ENCODE measurements at regions not wholly inside any gene's neighbourhood (a gene's known extent, or its start where the extent isn't known, plus 50 kb on each side); places are given as distances from the start of the nearest gene placed in this dataset.

GRCh38 chr4:24669751-24670150 is 85.4 kb upstream of the DHX15 start:
- Histone ChIP-seq H3K4me3 (ENCODE audit: low read length) (no peak overlapping the region), H3K27me3 (ENCODE audit: insufficient read depth, low read length) (no peaks in the 10 kb centered on the region), H3K4me1 (ENCODE audit: insufficient read depth, low read length) (no peaks in the 10 kb centered on the region), H3K9me3 (ENCODE audit: insufficient read depth, low read depth, low read length) (no peaks in the 10 kb centered on the region), H3K27ac (ENCODE audit: low read length) (no peak overlapping the region), H3K36me3 (ENCODE audit: insufficient read depth, low read depth, low read length) (no peaks in the 10 kb centered on the region), H3K9ac (ENCODE audit: low read depth, low read length) (no peak overlapping the region)

DNA sequence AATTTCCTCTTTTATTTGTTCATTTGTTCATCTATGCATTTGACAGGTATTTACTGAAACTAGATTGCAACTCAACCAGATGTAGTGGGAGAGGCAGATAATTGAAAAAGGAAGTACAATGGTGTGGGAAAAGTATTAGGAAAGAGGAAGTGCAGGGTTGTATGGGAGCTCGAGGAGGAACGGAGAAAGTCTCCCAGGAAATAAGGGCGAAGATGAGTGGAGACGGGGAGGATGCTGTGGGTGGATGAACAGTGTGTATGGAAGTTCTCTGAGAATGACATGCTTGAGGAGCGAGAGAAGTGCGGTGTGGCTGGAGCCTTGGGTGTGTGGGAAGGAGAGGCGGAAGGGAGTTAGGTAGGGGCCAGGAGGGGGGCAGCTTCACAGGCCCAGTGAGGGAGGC is 87.5 kb upstream of the DHX15 start:
- Histone ChIP-seq H3K4me3 (ENCODE audit: low read length) (no peak overlapping the region), H3K9me3 (ENCODE audit: insufficient read depth, low read depth, low read length) (peaks cover 9% of the 10 kb centered on the region; the same call in 1 of the 2 replicates), H3K27me3 (ENCODE audit: insufficient read depth, low read length) (no peaks in the 10 kb centered on the region), H3K4me1 (ENCODE audit: insufficient read depth, low read length) (no peaks in the 10 kb centered on the region), H3K27ac (ENCODE audit: low read length) (no peak overlapping the region), H3K36me3 (ENCODE audit: insufficient read depth, low read depth, low read length) (no peaks in the 10 kb centered on the region), H3K9ac (ENCODE audit: low read depth, low read length) (no peak overlapping the region)

DNA sequence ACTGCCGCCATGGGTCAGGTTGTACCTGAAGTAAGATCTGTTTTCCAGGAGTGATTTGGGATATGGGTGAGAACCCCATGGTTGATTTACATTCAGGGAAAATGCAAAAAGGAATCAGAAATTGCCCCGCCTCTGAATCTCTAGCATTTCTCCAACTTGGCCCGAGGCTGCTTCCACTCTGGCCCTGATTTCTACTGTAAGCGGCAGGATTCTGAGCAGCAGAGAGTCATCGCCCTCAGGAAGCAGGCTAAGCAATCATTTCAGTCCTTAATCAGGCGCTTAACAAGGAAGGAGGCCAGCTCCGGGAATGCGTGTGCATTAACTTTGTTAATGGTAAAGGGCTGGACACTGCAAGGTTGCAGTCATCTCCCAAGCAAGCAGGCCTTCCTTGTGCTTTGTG is 88.5 kb upstream of the DHX15 start:
- no peak overlapping the region for H3K4me3 ChIP-seq (ENCODE audit: low read length)
- no peak overlapping the region for H3K27ac ChIP-seq (ENCODE audit: low read length)
- H3K36me3 ChIP-seq (ENCODE audit: insufficient read depth, low read depth, low read length): no peaks in the 10 kb centered on the region
- H3K9me3 ChIP-seq (ENCODE audit: insufficient read depth, low read depth, low read length): peaks cover 9% of the 10 kb centered on the region; the same call in 1 of the 2 replicates
- H3K4me1 ChIP-seq (ENCODE audit: insufficient read depth, low read length): no peaks in the 10 kb centered on the region
- H3K9ac ChIP-seq (ENCODE audit: low read depth, low read length): no peak overlapping the region
- no peaks in the 10 kb centered on the region for H3K27me3 ChIP-seq (ENCODE audit: insufficient read depth, low read length)

DNA sequence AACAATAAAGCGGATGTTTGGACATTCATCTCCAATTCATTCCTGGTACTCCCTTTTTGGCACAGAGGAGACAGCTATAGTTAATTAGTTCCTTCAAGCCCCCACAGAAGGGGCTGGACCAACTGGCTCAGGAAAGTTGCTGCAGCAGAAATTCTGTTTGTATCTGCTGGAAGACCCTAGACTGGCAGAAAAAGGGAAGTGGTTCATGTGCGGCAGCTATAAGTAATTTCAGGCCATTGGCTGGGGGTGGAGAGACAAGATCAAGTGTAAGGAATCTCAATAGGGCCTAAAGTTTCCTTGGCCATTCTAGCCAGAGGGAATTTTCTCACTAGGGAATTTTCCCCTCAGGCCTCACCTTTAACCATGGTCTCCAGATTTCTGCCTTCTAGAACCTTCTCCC is 89.9 kb upstream of the DHX15 start:
- Histone ChIP-seq H3K4me1 (ENCODE audit: insufficient read depth, low read length) (no peaks in the 10 kb centered on the region), H3K9ac (ENCODE audit: low read depth, low read length) (no peak overlapping the region), H3K36me3 (ENCODE audit: insufficient read depth, low read depth, low read length) (no peaks in the 10 kb centered on the region), H3K27ac (ENCODE audit: low read length) (no peak overlapping the region), H3K4me3 (ENCODE audit: low read length) (no peak overlapping the region), H3K9me3 (ENCODE audit: insufficient read depth, low read depth, low read length) (peaks cover 9% of the 10 kb centered on the region; the same call in 1 of the 2 replicates), H3K27me3 (ENCODE audit: insufficient read depth, low read length) (no peaks in the 10 kb centered on the region)

DNA sequence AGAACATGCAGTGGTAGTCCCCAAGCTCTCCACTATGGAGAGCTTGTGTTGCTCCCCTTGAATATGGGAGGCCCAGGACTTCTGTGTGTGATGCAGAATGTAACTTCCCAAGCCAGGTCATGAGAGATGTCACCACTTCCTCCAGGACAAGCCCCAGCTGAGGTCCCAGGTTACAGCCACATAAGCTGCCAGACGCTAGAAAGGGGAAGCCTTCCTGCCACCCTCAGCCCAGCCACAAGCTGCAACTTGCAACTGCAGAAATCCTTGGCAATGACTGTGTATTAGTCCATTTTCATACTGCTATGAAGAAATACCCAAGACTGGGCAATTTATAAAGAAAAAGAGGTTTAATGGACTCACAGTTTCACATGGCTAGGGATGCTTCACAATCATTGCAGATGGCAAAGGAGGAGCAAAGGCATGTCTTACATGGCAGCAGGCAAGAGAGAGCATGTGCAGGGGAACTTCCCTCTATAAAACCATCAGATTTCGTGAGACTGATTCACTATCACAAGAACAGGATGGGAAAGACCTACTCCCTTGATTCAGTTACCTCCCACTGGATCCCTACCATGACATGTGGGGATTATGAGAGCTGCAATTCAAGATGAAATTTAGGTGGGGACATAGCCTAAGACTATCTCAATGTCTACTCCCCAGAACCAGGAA is 91.5 kb upstream of the DHX15 start:
- Histone ChIP-seq H3K36me3 (ENCODE audit: insufficient read depth, low read depth, low read length) (no peaks in the 10 kb centered on the region), H3K4me3 (ENCODE audit: low read length) (no peak overlapping the region), H3K9ac (ENCODE audit: low read depth, low read length) (no peak overlapping the region), H3K9me3 (ENCODE audit: insufficient read depth, low read depth, low read length) (peaks cover 9% of the 10 kb centered on the region; the same call in 1 of the 2 replicates), H3K27ac (ENCODE audit: low read length) (no peak overlapping the region), H3K4me1 (ENCODE audit: insufficient read depth, low read length) (peaks cover 6% of the 10 kb centered on the region; the same call in 1 of the 2 replicates), H3K27me3 (ENCODE audit: insufficient read depth, low read length) (no peaks in the 10 kb centered on the region)

GRCh38 chr4:24677909-24678308 is 93.6 kb upstream of the DHX15 start:
- H3K4me3 ChIP-seq (ENCODE audit: low read length): no peak overlapping the region
- no peak overlapping the region for H3K9ac ChIP-seq (ENCODE audit: low read depth, low read length)
- H3K4me1 ChIP-seq (ENCODE audit: insufficient read depth, low read length): peaks cover 9% of the 10 kb centered on the region; the same call in 1 of the 2 replicates
- no peaks in the 10 kb centered on the region for H3K27me3 ChIP-seq (ENCODE audit: insufficient read depth, low read length)
- no peaks in the 10 kb centered on the region for H3K36me3 ChIP-seq (ENCODE audit: insufficient read depth, low read depth, low read length)
- no peak overlapping the region for H3K27ac ChIP-seq (ENCODE audit: low read length)
- peaks cover 9% of the 10 kb centered on the region; the same call in 1 of the 2 replicates for H3K9me3 ChIP-seq (ENCODE audit: insufficient read depth, low read depth, low read length)

GRCh38 chr4:24680746-24681448 is 96.5 kb upstream of the DHX15 start:
- H3K9ac ChIP-seq (ENCODE audit: low read depth, low read length): no peak overlapping the region
- no peaks in the 10 kb centered on the region for H3K36me3 ChIP-seq (ENCODE audit: insufficient read depth, low read depth, low read length)
- H3K27ac ChIP-seq (ENCODE audit: low read length): no peak overlapping the region
- H3K4me3 ChIP-seq (ENCODE audit: low read length): no peak overlapping the region
- H3K4me1 ChIP-seq (ENCODE audit: insufficient read depth, low read length): peaks cover 9% of the 10 kb centered on the region; the same call in 1 of the 2 replicates
- H3K27me3 ChIP-seq (ENCODE audit: insufficient read depth, low read length): no peaks in the 10 kb centered on the region
- peaks cover 4% of the 10 kb centered on the region; the same call in 1 of the 2 replicates for H3K9me3 ChIP-seq (ENCODE audit: insufficient read depth, low read depth, low read length)

- no peak overlapping the region for H3K4me3 ChIP-seq (ENCODE audit: low read length)
- H3K27me3 ChIP-seq (ENCODE audit: insufficient read depth, low read length): no peaks in the 10 kb centered on the region
- H3K36me3 ChIP-seq (ENCODE audit: insufficient read depth, low read depth, low read length): no peaks in the 10 kb centered on the region
- no peak overlapping the region for H3K27ac ChIP-seq (ENCODE audit: low read length)
- H3K9ac ChIP-seq (ENCODE audit: low read depth, low read length): no peak overlapping the region
- H3K4me1 ChIP-seq (ENCODE audit: insufficient read depth, low read length): peaks cover 16% of the 10 kb centered on the region; the same call in 1 of the 2 replicates
- no peaks in the 10 kb centered on the region for H3K9me3 ChIP-seq (ENCODE audit: insufficient read depth, low read depth, low read length)
These were observed 98.8 kb upstream of the DHX15 start for GRCh38 chr4:24683116-24683515.

GRCh38 chr4:24686866-24687692 is 102.7 kb upstream of the DHX15 start:
- no peak overlapping the region for H3K27ac ChIP-seq (ENCODE audit: low read length)
- H3K4me3 ChIP-seq (ENCODE audit: low read length): no peak overlapping the region
- H3K27me3 ChIP-seq (ENCODE audit: insufficient read depth, low read length): no peaks in the 10 kb centered on the region
- H3K9me3 ChIP-seq (ENCODE audit: insufficient read depth, low read depth, low read length): no peaks in the 10 kb centered on the region
- peaks cover 24% of the 10 kb centered on the region for H3K4me1 ChIP-seq (ENCODE audit: insufficient read depth, low read length)
- no peaks in the 10 kb centered on the region for H3K36me3 ChIP-seq (ENCODE audit: insufficient read depth, low read depth, low read length)
- no peak overlapping the region for H3K9ac ChIP-seq (ENCODE audit: low read depth, low read length)

GRCh38 chr4:24688453-24688852 is 104.1 kb upstream of the DHX15 start:
- Histone ChIP-seq H3K9me3 (ENCODE audit: insufficient read depth, low read depth, low read length) (no peaks in the 10 kb centered on the region), H3K27me3 (ENCODE audit: insufficient read depth, low read length) (no peaks in the 10 kb centered on the region), H3K4me1 (ENCODE audit: insufficient read depth, low read length) (peaks cover 21% of the 10 kb centered on the region), H3K27ac (ENCODE audit: low read length) (no peak overlapping the region), H3K9ac (ENCODE audit: low read depth, low read length) (no peak overlapping the region), H3K36me3 (ENCODE audit: insufficient read depth, low read depth, low read length) (no peaks in the 10 kb centered on the region), H3K4me3 (ENCODE audit: low read length) (no peak overlapping the region)

DNA sequence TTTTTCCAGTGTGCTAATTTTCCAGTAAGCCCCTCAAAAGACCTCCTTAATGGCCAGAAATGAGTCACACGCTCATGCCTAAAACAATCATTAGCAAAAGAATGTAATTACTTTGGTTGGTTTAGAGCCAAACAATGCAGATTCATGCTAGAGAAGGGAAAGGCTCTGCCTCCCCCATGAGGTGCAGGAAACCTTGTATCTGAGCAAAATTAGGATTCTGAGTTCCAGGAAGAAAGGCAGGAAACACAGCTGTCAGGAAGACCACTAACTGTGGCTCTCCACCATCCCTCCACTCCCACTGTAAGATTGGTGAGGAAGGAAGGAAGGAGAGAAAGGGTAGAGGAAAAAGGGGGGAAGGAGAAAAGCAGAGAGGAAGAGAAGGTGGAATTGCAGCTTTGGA is 104.9 kb upstream of the DHX15 start:
- H3K4me1 ChIP-seq (ENCODE audit: insufficient read depth, low read length): peaks cover 21% of the 10 kb centered on the region
- peak overlapping the region; percentile 13; the same call in 1 of the 2 replicates for H3K9ac ChIP-seq (ENCODE audit: low read depth, low read length)
- H3K27ac ChIP-seq (ENCODE audit: low read length): no peak overlapping the region

More for the DNA sequence above, 104.9 kb upstream of the DHX15 start:
- H3K36me3 ChIP-seq (ENCODE audit: insufficient read depth, low read depth, low read length): no peaks in the 10 kb centered on the region
- H3K27me3 ChIP-seq (ENCODE audit: insufficient read depth, low read length): no peaks in the 10 kb centered on the region
- H3K9me3 ChIP-seq (ENCODE audit: insufficient read depth, low read depth, low read length): no peaks in the 10 kb centered on the region
- H3K4me3 ChIP-seq (ENCODE audit: low read length): no peak overlapping the region

All from iPS-20b (cell line).